WTC11 (cell line): ENCODE measurements at regions not wholly inside any gene's neighbourhood (a gene's known extent, or its start where the extent isn't known, plus 50 kb on each side); places are given as distances from the start of the nearest gene placed in this dataset.

ENCODE experiments used
- ATAC-seq: fragments of 200-7000 bp; cut with Tn5 transposase; 2 replicates; pipeline ENCODE4 v1.10.0; 2021; ENCODE audit warnings: mild to moderate bottlenecking, moderate library complexity
- CTCF ChIA-PET: fragments of 300-600 bp; sonication (Branson Sonifier 250); formaldehyde crosslinking; loops from one replicate; lab custom pipeline; 2021; ENCODE audit warnings: antibody characterized with exemption; lab: Charles Lee
- POLR2A ChIA-PET: fragments of 350-600 bp; sonication (Branson Sonifier 250); formaldehyde crosslinking; loops from one replicate; lab custom pipeline; 2021; ENCODE audit warnings: antibody characterized with exemption; lab: Charles Lee
- DNase-seq: peaks from one replicate; pipeline ENCODE4 v3.0.0; 2021; ENCODE audit warnings: low spot score
- H3K27ac Mint-ChIP-seq: 2 replicates; pipeline ENCODE4 v1.8.0; 2021; ENCODE audit warnings: mixed read lengths
- H3K27me3 Mint-ChIP-seq: 2 replicates; pipeline ENCODE4 v1.8.0; 2021; ENCODE audit warnings: low read depth, mild to moderate bottlenecking, moderate library complexity, mixed read lengths
- H3K36me3 Mint-ChIP-seq: 2 replicates; pipeline ENCODE4 v1.8.0; 2021; ENCODE audit warnings: mixed read lengths
- H3K4me1 Mint-ChIP-seq: 2 replicates; pipeline ENCODE4 v1.8.0; 2022; ENCODE audit warnings: mixed read lengths
- H3K4me3 Mint-ChIP-seq: 2 replicates; pipeline ENCODE4 v1.8.0; 2021; ENCODE audit warnings: mild to moderate bottlenecking, moderate library complexity, mixed read lengths
- H3K9me3 Mint-ChIP-seq: 2 replicates; pipeline ENCODE4 v1.8.0; 2021; ENCODE audit warnings: mixed read lengths
- ATF1 ChIP-seq: sonication (generic); formaldehyde crosslinking; IDR thresholded peaks from 2 replicates; pipeline ENCODE4 v1.8.1; 2023; ENCODE audit warnings: mild to moderate bottlenecking, moderate library complexity, missing genetic modification reagents
- CDX4 ChIP-seq: fragments of 250-450 bp; sonication (Bioruptor Pico); IDR thresholded peaks from 2 replicates; pipeline ENCODE4 v1.9.0; 2021; ENCODE audit warnings: moderate library complexity, mild to moderate bottlenecking, inconsistent platforms, borderline replicate concordance
- CREB1 ChIP-seq: sonication (generic); formaldehyde crosslinking; IDR thresholded peaks from 2 replicates; pipeline ENCODE4 v1.8.0; 2023; ENCODE audit warnings: mild to moderate bottlenecking, missing genetic modification reagents
- CTCF ChIP-seq: fragments of 200-600 bp; IDR thresholded peaks from 2 replicates; pipeline ENCODE4 v1.8.0; 2022; ENCODE audit warnings: antibody characterized with exemption
- E2F5 ChIP-seq: sonication (generic); formaldehyde crosslinking; IDR thresholded peaks from 2 replicates; pipeline ENCODE4 v1.8.1; 2022; ENCODE audit warnings: mild to moderate bottlenecking, moderate library complexity, missing genetic modification reagents
- ELF4 ChIP-seq: sonication (generic); formaldehyde crosslinking; IDR thresholded peaks from 2 replicates; pipeline ENCODE4 v1.8.1; 2022; ENCODE audit warnings: low read depth, mild to moderate bottlenecking, moderate library complexity, missing genetic modification reagents
- FOXP1 ChIP-seq: sonication (generic); formaldehyde crosslinking; IDR thresholded peaks from 2 replicates; pipeline ENCODE4 v1.8.0; 2022; ENCODE audit warnings: missing genetic modification reagents, mild to moderate bottlenecking, moderate library complexity, borderline replicate concordance
- GABPB1 ChIP-seq: sonication (generic); formaldehyde crosslinking; IDR thresholded peaks from 2 replicates; pipeline ENCODE4 v1.8.1; 2023; ENCODE audit warnings: mild to moderate bottlenecking, missing genetic modification reagents
- GTF2I ChIP-seq: fragments of 250-450 bp; sonication (Bioruptor Pico); conservative IDR thresholded peaks from 2 replicates; pipeline ENCODE4 v1.4.0; 2021; ENCODE audit warnings: mild to moderate bottlenecking
- IRF2 ChIP-seq: sonication (generic); formaldehyde crosslinking; IDR thresholded peaks from 2 replicates; pipeline ENCODE4 v1.8.0; 2022; ENCODE audit warnings: low read depth, missing genetic modification reagents, borderline replicate concordance
- MAX ChIP-seq: sonication (generic); formaldehyde crosslinking; IDR thresholded peaks from 2 replicates; pipeline ENCODE4 v1.8.0; 2022; ENCODE audit warnings: mild to moderate bottlenecking, missing genetic modification reagents
- MXD4 ChIP-seq: fragments of 250-450 bp; sonication (Bioruptor Pico); IDR thresholded peaks from 2 replicates; pipeline ENCODE4 v1.8.0; 2021; ENCODE audit warnings: mild to moderate bottlenecking, moderate library complexity, borderline replicate concordance
- NFE2L1 ChIP-seq: sonication (generic); formaldehyde crosslinking; IDR thresholded peaks from 2 replicates; pipeline ENCODE4 v1.8.1; 2023; ENCODE audit warnings: missing genetic modification reagents
- NFYB ChIP-seq: sonication (generic); formaldehyde crosslinking; conservative IDR thresholded peaks from 2 replicates; pipeline ENCODE4 v1.8.0; 2022; ENCODE audit warnings: low read depth, missing genetic modification reagents
- NR1H2 ChIP-seq: sonication (generic); formaldehyde crosslinking; IDR thresholded peaks from 2 replicates; pipeline ENCODE4 v1.9.0; 2021; ENCODE audit warnings: mild to moderate bottlenecking, moderate library complexity, missing genetic modification reagents
- NR3C1 ChIP-seq: sonication (generic); formaldehyde crosslinking; conservative IDR thresholded peaks from 2 replicates; pipeline ENCODE4 v1.8.1; 2023; ENCODE audit warnings: low read depth, mild to moderate bottlenecking, missing genetic modification reagents
- RELA ChIP-seq: sonication (generic); formaldehyde crosslinking; IDR thresholded peaks from 2 replicates; pipeline ENCODE4 v1.8.1; 2022; ENCODE audit warnings: missing genetic modification reagents, mild to moderate bottlenecking, borderline replicate concordance
- SOX15 ChIP-seq: fragments of 250-450 bp; sonication (Bioruptor Pico); IDR thresholded peaks from 2 replicates; pipeline ENCODE4 v1.9.0; 2021; ENCODE audit warnings: mild to moderate bottlenecking
- STAT6 ChIP-seq: sonication (generic); formaldehyde crosslinking; conservative IDR thresholded peaks from 2 replicates; pipeline ENCODE4 v1.8.1; 2023; ENCODE audit warnings: mild to moderate bottlenecking, low read depth, missing genetic modification reagents, moderate library complexity
- USF1 ChIP-seq: sonication (generic); formaldehyde crosslinking; IDR thresholded peaks from 2 replicates; pipeline ENCODE4 v1.8.0; 2022; ENCODE audit warnings: mild to moderate bottlenecking, missing genetic modification reagents
- ZNF219 ChIP-seq: sonication (generic); formaldehyde crosslinking; IDR thresholded peaks from 2 replicates; pipeline ENCODE4 v1.8.0; 2023; ENCODE audit warnings: missing genetic modification reagents, mild to moderate bottlenecking, borderline replicate concordance
- ZNF263 ChIP-seq: sonication (generic); formaldehyde crosslinking; IDR thresholded peaks from 2 replicates; pipeline ENCODE4 v1.8.1; 2022; ENCODE audit warnings: low read depth, mild to moderate bottlenecking, moderate library complexity, missing genetic modification reagents
- ZNF281 ChIP-seq: sonication (generic); formaldehyde crosslinking; IDR thresholded peaks from 2 replicates; pipeline ENCODE4 v1.8.0; 2023; ENCODE audit warnings: mild to moderate bottlenecking, missing genetic modification reagents

- no peak overlapping the region for H3K4me3 Mint-ChIP-seq
- H3K27ac Mint-ChIP-seq = no peak overlapping the region
- TF ChIP-seq ZNF281 (CRISPR knock-in tag) (no peak), USF1 (no peak), MXD4 (CRISPR knock-in tag) (no peak), ZNF263 (CRISPR knock-in tag) (no peak), CDX4 (CRISPR knock-in tag) (no peak), RELA (CRISPR knock-in tag) (no peak), NFE2L1 (CRISPR knock-in tag) (no peak), NR3C1 (CRISPR knock-in tag) (no peak), NFYB (no peak), ELF4 (no peak), IRF2 (no peak), NR1H2 (CRISPR knock-in tag) (no peak), GABPB1 (CRISPR knock-in tag) (no peak), ATF1 (no peak), CTCF (no peak), FOXP1 (CRISPR knock-in tag) (no peak), ZNF219 (no peak)
- DNase-seq (no peak), ATAC-seq (peak; percentile 81)
- H3K27me3 Mint-ChIP-seq = no peaks in the 10 kb centered on the region
- CTCF ChIA-PET = no interaction called here
- POLR2A ChIA-PET = no interaction called here
- H3K9me3 Mint-ChIP-seq = peaks cover 7% of the 10 kb centered on the region; the same call in 1 of the 2 replicates
- peaks cover 13% of the 10 kb centered on the region for H3K4me1 Mint-ChIP-seq
- H3K36me3 Mint-ChIP-seq = no peaks in the 10 kb centered on the region
These were observed 66.0 kb upstream of the STOX2 start for GRCh38 chr4:183838987-183839712.

GRCh38 chr4:183840311-183840710, 64.8 kb upstream of the STOX2 start:
- peaks cover 13% of the 10 kb centered on the region for H3K4me1 Mint-ChIP-seq
- peaks cover 7% of the 10 kb centered on the region; the same call in 1 of the 2 replicates for H3K9me3 Mint-ChIP-seq
- no peak overlapping the region for H3K27ac Mint-ChIP-seq
- peak; percentile 84 for DNase-seq
- no peaks in the 10 kb centered on the region for H3K36me3 Mint-ChIP-seq
- no peak overlapping the region for H3K4me3 Mint-ChIP-seq
- CTCF ChIA-PET = interaction anchor here (0.6 to 3.6 kb wide), 4 partner anchors 168 to 331 kb away, joined by 3 to 26 read pairs (median 3); no protein-coding TSS in a partner anchor
- POLR2A ChIA-PET = no interaction called here
- no peaks in the 10 kb centered on the region for H3K27me3 Mint-ChIP-seq
- peak; percentile 71 for ATAC-seq
- TF ChIP-seq E2F5 (CRISPR knock-in tag) (no peak), CREB1 (CRISPR knock-in tag) (no peak), GTF2I (no peak), STAT6 (CRISPR knock-in tag) (no peak), CTCF (peak; percentile 83), MAX (no peak), SOX15 (no peak)
